T47D (cell line): ENCODE measurements at regions not wholly inside any gene's neighbourhood (a gene's known extent, or its start where the extent isn't known, plus 50 kb on each side); places are given as distances from the start of the nearest gene placed in this dataset.
A peak's percentile ranks its signal among the peaks of the same experiment; 100 is the strongest.

Experiments used
- DNase-seq, 2 experiments: peaks; one replicate each; pipeline versions ENCODE4 v3.0.0 to v3.0.0-alpha.2; 2011 to 2012; ENCODE audit warnings: low read depth in 1 of 2, low spot score in 1 of 2
- JUND ChIP-seq: IDR thresholded peaks from 2 replicates; pipeline ENCODE4 v1.6.1; 2012; ENCODE audit warnings: low read depth
- in situ Hi-C: cut with HindIII; loops from 2 replicates; pipeline ENCODE4 v1.10.0; 2016; ENCODE audit warnings: low sequenced_read_pairs, low pct_unique_long_range_greater_than_20kb

- no peak for TF ChIP-seq JUND
- peak in 1 of 2 experiments; percentile 4 for DNase-seq
- in situ Hi-C loops, result no loop called here
Measured at GRCh38 chr16:50884066-50884860, 142.4 kb downstream of the CYLD start.

- in situ Hi-C loops, result no loop called here
- TF ChIP-seq JUND, result no peak
- no peak for DNase-seq
Measured at GRCh38 chr16:50881956-50882355, 140.1 kb downstream of the CYLD start.

GRCh38 chr16:50881331-50881830, 139.5 kb downstream of the CYLD start:
- no peak for TF ChIP-seq JUND
- no peak for DNase-seq
- in situ Hi-C loops, result no loop called here

- in situ Hi-C loops, result no loop called here
- no peak for TF ChIP-seq JUND
- no peak for DNase-seq
Measured at GRCh38 chr16:50880926-50881325, 139.0 kb downstream of the CYLD start.

GRCh38 chr16:50879873-50880695, 138.2 kb downstream of the CYLD start:
- no peak for DNase-seq
- in situ Hi-C loops, result no loop called here
- no peak for TF ChIP-seq JUND

- in situ Hi-C loops, result no loop called here
- no peak for DNase-seq
- TF ChIP-seq JUND, result no peak
Measured at GRCh38 chr16:50878966-50879615, 137.2 kb downstream of the CYLD start.

GRCh38 chr16:50878536-50878935, 136.7 kb downstream of the CYLD start:
- in situ Hi-C loops, result no loop called here
- no peak for TF ChIP-seq JUND

GRCh38 chr16:50876263-50876662, 134.4 kb downstream of the CYLD start:
- TF ChIP-seq JUND, result no peak
- DNase-seq, result no peak
- in situ Hi-C loops, result no loop called here

More at GRCh38 chr16:50878536-50878935, 136.7 kb downstream of the CYLD start:
- no peak for DNase-seq

GRCh38 chr16:50868577-50868976, 126.7 kb downstream of the CYLD start:
- in situ Hi-C loops, result no loop called here
- TF ChIP-seq JUND, result no peak

GRCh38 chr16:50866806-50867205, 124.9 kb downstream of the CYLD start:
- in situ Hi-C loops, result no loop called here
- no peak for DNase-seq
- no peak for TF ChIP-seq JUND

More at GRCh38 chr16:50868577-50868976, 126.7 kb downstream of the CYLD start:
- DNase-seq, result no peak

GRCh38 chr16:50864386-50864785, 122.5 kb downstream of the CYLD start:
- in situ Hi-C loops, result no loop called here
- no peak for TF ChIP-seq JUND
- DNase-seq, result no peak

GRCh38 chr16:50863644-50864144, 121.8 kb downstream of the CYLD start:
- no peak for DNase-seq
- TF ChIP-seq JUND, result no peak
- in situ Hi-C loops, result no loop called here
